ENCODE measurements at regions not wholly inside any gene's neighbourhood (a gene's known extent, or its start where the extent isn't known, plus 50 kb on each side); places are given as distances from the start of the nearest gene placed in this dataset.

- intact Hi-C loops (cut with DNase I): no loop called here
- DNase-seq: no peak
- no peak for TF ChIP-seq POLR2A (IDR thresholded peaks at IDR 0.05)
- no peak for TF ChIP-seq CTCF (IDR thresholded peaks at IDR 0.05)
- Histone ChIP-seq H3K9me3 (no peaks in the 10 kb centered on the region), H3K4me3 (replicated peaks in 1 of 3) (no peak overlapping the region), H3K27ac (no peak overlapping the region), H3K36me3 (no peaks in the 10 kb centered on the region), H3K27me3 (no peaks in the 10 kb centered on the region), H3K4me1 (peaks cover 0 to 3% of the 10 kb centered on the region in 2 donors)
- 64 to 72% methylated on average over 14 to 22 of the region's 22 CpGs for WGBS, 2 donors
Observed at GRCh38 chr14:104353921-104354701, 215.7 kb downstream of the KIF26A start.

- H3K4me1 ChIP-seq: peaks cover 0 to 1% of the 10 kb centered on the region in 2 donors
- H3K27me3 ChIP-seq: no peaks in the 10 kb centered on the region
- WGBS, 2 donors: 67 to 82% methylated on average over 23 of the region's 23 CpGs
- no peak for TF ChIP-seq POLR2A (IDR thresholded peaks at IDR 0.05)
- TF ChIP-seq CTCF (IDR thresholded peaks at IDR 0.05): no peak
- no peak overlapping the region for H3K27ac ChIP-seq
- H3K36me3 ChIP-seq: no peaks in the 10 kb centered on the region
- no peak overlapping the region for H3K4me3 ChIP-seq (replicated peaks in 1 of 3)
- intact Hi-C loops (cut with DNase I): no loop called here
- no peaks in the 10 kb centered on the region for H3K9me3 ChIP-seq
- DNase-seq: no peak
Observed at GRCh38 chr14:104355101-104356019, 217.0 kb downstream of the KIF26A start.

- TF ChIP-seq POLR2A (IDR thresholded peaks at IDR 0.05) (no peak), CTCF (IDR thresholded peaks at IDR 0.05) (no peak)
- WGBS, 2 donors: 62 to 73% methylated on average over 11 to 13 of the region's 16 CpGs
- DNase-seq: no peak
Observed at GRCh38 chr14:104356020-104356737, 217.8 kb downstream of the KIF26A start.

GRCh38 chr14:104356738-104357688 is 218.6 kb downstream of the KIF26A start:
- TF ChIP-seq POLR2A (IDR thresholded peaks at IDR 0.05) (no peak), CTCF (IDR thresholded peaks at IDR 0.05) (no peak)
- Histone ChIP-seq H3K4me1 (no peaks in the 10 kb centered on the region), H3K9me3 (no peaks in the 10 kb centered on the region), H3K27ac (no peak overlapping the region), H3K27me3 (no peaks in the 10 kb centered on the region), H3K36me3 (no peaks in the 10 kb centered on the region), H3K4me3 (replicated peaks in 1 of 3) (no peak overlapping the region)
- 89 to 92% methylated on average over 29 of the region's 30 CpGs for WGBS, 2 donors
- intact Hi-C loops (cut with DNase I): no loop called here
- no peak for DNase-seq

More at GRCh38 chr14:104356020-104356737, 217.8 kb downstream of the KIF26A start:
- intact Hi-C loops (cut with DNase I): no loop called here
- no peak overlapping the region for H3K4me3 ChIP-seq (replicated peaks in 1 of 3)
- H3K9me3 ChIP-seq: no peaks in the 10 kb centered on the region
- H3K4me1 ChIP-seq: no peaks in the 10 kb centered on the region
- no peaks in the 10 kb centered on the region for H3K27me3 ChIP-seq
- H3K36me3 ChIP-seq: no peaks in the 10 kb centered on the region
- H3K27ac ChIP-seq: no peak overlapping the region
